Parathyroid adenoma (tissue), 2 donors: ENCODE measurements at regions not wholly inside any gene's neighbourhood (a gene's known extent, or its start where the extent isn't known, plus 50 kb on each side); places are given as distances from the start of the nearest gene placed in this dataset.
A peak's percentile ranks its signal among the peaks of the same experiment; 100 is the strongest.

Experiments
- H2AFZ ChIP-seq: fragments of 300-600 bp; sonication (generic); one replicate; pipeline ENCODE4 v1.7.0; 2017; ENCODE audit warnings: antibody characterized with exemption, mild to moderate bottlenecking
- H3K27ac ChIP-seq: fragments of 300-600 bp; sonication (generic); one replicate; pipeline ENCODE4 v1.7.0; 2017
- H3K27me3 ChIP-seq: fragments of 300-600 bp; sonication (generic); one replicate; pipeline ENCODE4 v1.7.0; 2017; ENCODE audit warnings: low read length; ENCODE audit not compliant: control insufficient read depth, insufficient read depth
- H3K36me3 ChIP-seq: fragments of 300-600 bp; sonication (generic); one replicate; pipeline ENCODE4 v1.7.0; 2017; ENCODE audit warnings: low read length; ENCODE audit not compliant: control insufficient read depth, insufficient read depth
- H3K4me1 ChIP-seq: fragments of 300-600 bp; sonication (generic); one replicate; pipeline ENCODE4 v1.7.0; 2017; ENCODE audit warnings: control low read depth
- H3K4me2 ChIP-seq: fragments of 300-600 bp; sonication (generic); one replicate; pipeline ENCODE4 v1.7.0; 2017; ENCODE audit warnings: low read length
- H3K4me3 ChIP-seq: fragments of 300-600 bp; sonication (generic); one replicate; pipeline ENCODE4 v1.7.0; 2017; ENCODE audit warnings: low read depth, low read length
- H3K79me2 ChIP-seq: fragments of 300-600 bp; sonication (generic); one replicate; pipeline ENCODE4 v1.7.0; 2017; ENCODE audit warnings: control low read depth
- H3K9ac ChIP-seq: fragments of 300-600 bp; sonication (generic); one replicate; pipeline ENCODE4 v1.7.0; 2017; ENCODE audit warnings: mild to moderate bottlenecking
- H3K9me3 ChIP-seq: fragments of 300-600 bp; sonication (generic); one replicate; pipeline ENCODE4 v1.7.0; 2017; ENCODE audit warnings: low read length; ENCODE audit not compliant: control insufficient read depth
- CTCF ChIP-seq: fragments of 300-600 bp; sonication (generic); IDR thresholded peaks from one replicate; pipeline ENCODE4 v1.7.0; 2017; ENCODE audit warnings: antibody characterized with exemption, mild to moderate bottlenecking
- donor health status: primary hyperparathyroidism.

- H3K27ac ChIP-seq, result no peak overlapping the region
- H3K36me3 ChIP-seq, result no peaks in the 10 kb centered on the region
- no peaks in the 10 kb centered on the region for H3K27me3 ChIP-seq
- no peaks in the 10 kb centered on the region for H3K79me2 ChIP-seq
- no peaks in the 10 kb centered on the region for H3K9me3 ChIP-seq
- no peak overlapping the region for H3K4me3 ChIP-seq
- no peak overlapping the region for H2AFZ ChIP-seq
- H3K4me1 ChIP-seq, result peaks cover 2% of the 10 kb centered on the region
- H3K4me2 ChIP-seq, result no peak overlapping the region
- no peak overlapping the region for H3K9ac ChIP-seq
- TF ChIP-seq CTCF, result no peak
Measured at GRCh38 chr14:55840821-55841220, 260.8 kb downstream of the KTN1 start.

- H3K79me2 ChIP-seq, result no peaks in the 10 kb centered on the region
- no peak overlapping the region for H3K4me3 ChIP-seq
- H3K36me3 ChIP-seq, result no peaks in the 10 kb centered on the region
- no peak overlapping the region for H3K9ac ChIP-seq
- no peaks in the 10 kb centered on the region for H3K9me3 ChIP-seq
- H3K27ac ChIP-seq, result no peak overlapping the region
- H3K27me3 ChIP-seq, result no peaks in the 10 kb centered on the region
- no peak for TF ChIP-seq CTCF
- H3K4me1 ChIP-seq, result peaks cover 2% of the 10 kb centered on the region
- H2AFZ ChIP-seq, result no peak overlapping the region
- H3K4me2 ChIP-seq, result no peak overlapping the region
Measured at GRCh38 chr14:55841625-55842024, 261.6 kb downstream of the KTN1 start.

GRCh38 chr14:55843718-55844403 is 263.9 kb downstream of the KTN1 start:
- Histone ChIP-seq H3K27ac (no peak overlapping the region), H3K9ac (peak overlapping the region; percentile 11), H3K4me2 (no peak overlapping the region), H3K4me1 (peaks cover 2% of the 10 kb centered on the region), H2AFZ (peak overlapping the region; percentile 60), H3K4me3 (no peak overlapping the region), H3K36me3 (no peaks in the 10 kb centered on the region), H3K27me3 (no peaks in the 10 kb centered on the region), H3K79me2 (no peaks in the 10 kb centered on the region), H3K9me3 (no peaks in the 10 kb centered on the region)
- peak; percentile 12 for TF ChIP-seq CTCF

- Histone ChIP-seq H3K27ac (peak overlapping the region; percentile 19), H3K4me2 (no peak overlapping the region), H3K9me3 (no peaks in the 10 kb centered on the region), H3K27me3 (no peaks in the 10 kb centered on the region), H3K4me1 (peaks cover 6% of the 10 kb centered on the region), H3K36me3 (no peaks in the 10 kb centered on the region), H3K4me3 (no peak overlapping the region), H2AFZ (no peak overlapping the region), H3K9ac (no peak overlapping the region), H3K79me2 (no peaks in the 10 kb centered on the region)
- no peak for TF ChIP-seq CTCF
Measured at GRCh38 chr14:55845963-55846825, 266.2 kb downstream of the KTN1 start.
